ENCODE measurements at regions not wholly inside any gene's neighbourhood (a gene's known extent, or its start where the extent isn't known, plus 50 kb on each side); places are given as distances from the start of the nearest gene placed in this dataset.

- DNase-seq: no peak
These were observed 359.3 kb upstream of the TNP1 start for GRCh38 chr2:217219164-217219520.

- DNase-seq: no peak
These were observed 358.7 kb upstream of the TNP1 start for GRCh38 chr2:217218269-217219163.

GRCh38 chr2:217216982-217217381, 357.1 kb upstream of the TNP1 start:
- DNase-seq: no peak

- DNase-seq: no peak
These were observed 356.5 kb upstream of the TNP1 start for GRCh38 chr2:217216316-217216715.

GRCh38 chr2:217215877-217216276, 356.0 kb upstream of the TNP1 start:
- DNase-seq: no peak

GRCh38 chr2:217208867-217209266, 349.0 kb upstream of the TNP1 start:
- DNase-seq: no peak

- no peak for DNase-seq
These were observed 347.8 kb upstream of the TNP1 start for GRCh38 chr2:217207699-217208010.

GRCh38 chr2:217206907-217207698, 347.2 kb upstream of the TNP1 start:
- no peak for DNase-seq

- no peak for DNase-seq
These were observed 346.3 kb upstream of the TNP1 start for GRCh38 chr2:217206016-217206725.

GRCh38 chr2:217204358-217204757, 344.5 kb upstream of the TNP1 start:
- no peak for DNase-seq

GRCh38 chr2:217203086-217203485, 343.2 kb upstream of the TNP1 start:
- DNase-seq: no peak

GRCh38 chr2:217199255-217199630, 339.4 kb upstream of the TNP1 start:
- no peak for DNase-seq

GRCh38 chr2:217195658-217196446, 336.0 kb upstream of the TNP1 start:
- no peak for DNase-seq

- DNase-seq: no peak
These were observed 335.2 kb upstream of the TNP1 start for GRCh38 chr2:217195016-217195415.

- DNase-seq: no peak
These were observed 333.8 kb upstream of the TNP1 start for GRCh38 chr2:217193431-217194340.

GRCh38 chr2:217192366-217192765, 332.5 kb upstream of the TNP1 start:
- DNase-seq: no peak

- DNase-seq: no peak
These were observed 329.9 kb upstream of the TNP1 start for GRCh38 chr2:217189747-217190146.

- DNase-seq: no peak
These were observed 329.3 kb upstream of the TNP1 start for GRCh38 chr2:217189131-217189530.

- no peak for DNase-seq
These were observed 326.9 kb upstream of the TNP1 start for GRCh38 chr2:217186668-217187159.

- no peak for DNase-seq
These were observed 326.3 kb upstream of the TNP1 start for GRCh38 chr2:217186152-217186551.

- DNase-seq: no peak
These were observed 325.6 kb upstream of the TNP1 start for GRCh38 chr2:217185265-217185995.

Data from central memory CD4-positive, alpha-beta T cell (primary cell).